OCI-LY3 (cell line): ENCODE measurements at regions not wholly inside any gene's neighbourhood (a gene's known extent, or its start where the extent isn't known, plus 50 kb on each side); places are given as distances from the start of the nearest gene placed in this dataset.

Experiments used
- EZH2phosphoT487 ChIP-seq: fragments of 200-600 bp; shearing (Covaris generic); IDR thresholded peaks from 2 replicates; pipeline ENCODE4 v1.6.1; 2018; ENCODE audit warnings: antibody characterized with exemption, mixed run types, low read depth
- TF ChIP-seq, protein P1 (sequence below): fragments of 200-600, 300-600 bp; sonication (generic); IDR thresholded peaks from 2 replicates; pipeline ENCODE4 v1.5.1; 2014; ENCODE audit warnings: antibody characterized with exemption, low read length, low read depth

DNA sequence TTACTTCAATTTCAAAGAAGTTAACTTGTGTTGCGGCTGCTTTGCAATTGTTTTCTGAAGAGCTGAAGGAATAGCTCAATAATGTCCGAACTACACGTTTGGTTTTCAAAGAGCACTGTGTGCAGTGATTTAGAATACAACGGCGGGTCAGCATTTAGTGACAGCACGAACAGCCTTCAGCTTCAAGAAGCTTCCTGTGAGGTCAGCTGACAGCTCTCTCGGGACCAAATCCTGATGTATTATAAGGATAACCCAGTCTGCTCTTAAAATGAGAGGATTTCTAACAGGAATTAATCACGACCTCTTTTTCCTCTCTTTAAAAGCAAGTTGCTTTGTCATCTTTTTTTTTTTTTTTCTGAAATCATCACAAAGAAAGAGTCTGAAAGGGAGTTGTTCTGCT is 97.9 kb upstream of the UNC13C start:
- TF ChIP-seq, protein P1, sequence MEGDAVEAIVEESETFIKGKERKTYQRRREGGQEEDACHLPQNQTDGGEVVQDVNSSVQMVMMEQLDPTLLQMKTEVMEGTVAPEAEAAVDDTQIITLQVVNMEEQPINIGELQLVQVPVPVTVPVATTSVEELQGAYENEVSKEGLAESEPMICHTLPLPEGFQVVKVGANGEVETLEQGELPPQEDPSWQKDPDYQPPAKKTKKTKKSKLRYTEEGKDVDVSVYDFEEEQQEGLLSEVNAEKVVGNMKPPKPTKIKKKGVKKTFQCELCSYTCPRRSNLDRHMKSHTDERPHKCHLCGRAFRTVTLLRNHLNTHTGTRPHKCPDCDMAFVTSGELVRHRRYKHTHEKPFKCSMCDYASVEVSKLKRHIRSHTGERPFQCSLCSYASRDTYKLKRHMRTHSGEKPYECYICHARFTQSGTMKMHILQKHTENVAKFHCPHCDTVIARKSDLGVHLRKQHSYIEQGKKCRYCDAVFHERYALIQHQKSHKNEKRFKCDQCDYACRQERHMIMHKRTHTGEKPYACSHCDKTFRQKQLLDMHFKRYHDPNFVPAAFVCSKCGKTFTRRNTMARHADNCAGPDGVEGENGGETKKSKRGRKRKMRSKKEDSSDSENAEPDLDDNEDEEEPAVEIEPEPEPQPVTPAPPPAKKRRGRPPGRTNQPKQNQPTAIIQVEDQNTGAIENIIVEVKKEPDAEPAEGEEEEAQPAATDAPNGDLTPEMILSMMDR: no peak
- TF ChIP-seq EZH2phosphoT487: no peak
